Activated CD4-positive, alpha-beta memory T cell treated with anti-CD3 and anti-CD28 coated beads for 36 hours (primary cell): ENCODE measurements at regions not wholly inside any gene's neighbourhood (a gene's known extent, or its start where the extent isn't known, plus 50 kb on each side); places are given as distances from the start of the nearest gene placed in this dataset.
"Not testable (repeated sequence)": the region's sequence is repeated elsewhere in the genome, so short reads cannot be mapped to it uniquely, and the experiment has no call there.

Experiments
- CTCF ChIA-PET: fragments of 350-600 bp; sonication (Branson Sonifier 250); formaldehyde crosslinking; loops from one replicate; lab custom pipeline; 2021; ENCODE audit warnings: antibody characterized with exemption, inconsistent platforms; lab: Charles Lee
- POLR2A ChIA-PET: fragments of 350-600 bp; sonication (Branson Sonifier 250); formaldehyde crosslinking; loops from one replicate; lab custom pipeline; 2021; ENCODE audit warnings: antibody characterized with exemption; lab: Charles Lee
- DNase-seq: peaks from one replicate; pipeline ENCODE4 v3.0.0-alpha.2; 2020
- H3K27ac Mint-ChIP-seq: one replicate; pipeline ENCODE4 v1.8.0; 2021; ENCODE audit warnings: mixed read lengths
- H3K27me3 Mint-ChIP-seq: one replicate; pipeline ENCODE4 v1.8.0; 2021; ENCODE audit warnings: mixed read lengths
- H3K36me3 Mint-ChIP-seq: one replicate; pipeline ENCODE4 v1.8.0; 2021; ENCODE audit warnings: mixed read lengths
- H3K4me1 Mint-ChIP-seq: one replicate; pipeline ENCODE4 v1.8.0; 2021; ENCODE audit warnings: low read depth, mixed read lengths
- H3K4me3 Mint-ChIP-seq: one replicate; pipeline ENCODE4 v1.8.0; 2021; ENCODE audit warnings: mild to moderate bottlenecking, mixed read lengths
- H3K9me3 Mint-ChIP-seq: one replicate; pipeline ENCODE4 v1.8.0; 2021; ENCODE audit warnings: mixed read lengths
- intact Hi-C: fragments of 100-400 bp; cut with micrococcal nuclease; formaldehyde crosslinking; loops from one replicate; pipeline ENCODE4 v1.15.1; 2023

DNA sequence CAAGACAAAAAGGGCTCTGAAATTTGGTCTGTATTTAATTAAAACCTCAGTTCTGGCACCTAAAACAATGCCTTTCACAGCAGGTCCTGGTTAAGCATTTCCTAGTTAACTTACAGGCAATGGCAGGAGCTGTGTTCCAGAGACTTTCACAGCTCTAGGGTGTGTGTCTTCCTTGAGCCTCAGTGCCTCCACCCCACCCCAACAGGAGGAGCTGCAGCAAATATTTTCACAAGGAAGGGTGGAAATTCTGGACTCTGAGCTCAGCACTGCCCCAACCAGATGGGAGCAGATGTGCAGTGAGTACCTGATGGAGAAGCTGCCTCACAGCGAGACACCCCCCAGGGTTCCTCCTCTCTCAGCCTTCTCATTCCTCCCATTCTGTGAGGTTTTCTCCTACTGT is 106.3 kb upstream of the SPATA12 start:
- no peak overlapping the region for H3K4me3 Mint-ChIP-seq
- CTCF ChIA-PET, result interaction anchor here (0.9 to 1.4 kb wide), 3 partner anchors 34 to 154 kb away, joined by 3 to 4 read pairs (median 3); no protein-coding TSS in a partner anchor
- H3K27ac Mint-ChIP-seq, result no peak overlapping the region
- no peak for DNase-seq
- no peaks in the 10 kb centered on the region for H3K9me3 Mint-ChIP-seq
- intact Hi-C loops, result no loop called here
- H3K4me1 Mint-ChIP-seq, result peaks cover 4% of the 10 kb centered on the region
- no peaks in the 10 kb centered on the region for H3K27me3 Mint-ChIP-seq
- POLR2A ChIA-PET, result no interaction called here
- no peaks in the 10 kb centered on the region for H3K36me3 Mint-ChIP-seq

DNA sequence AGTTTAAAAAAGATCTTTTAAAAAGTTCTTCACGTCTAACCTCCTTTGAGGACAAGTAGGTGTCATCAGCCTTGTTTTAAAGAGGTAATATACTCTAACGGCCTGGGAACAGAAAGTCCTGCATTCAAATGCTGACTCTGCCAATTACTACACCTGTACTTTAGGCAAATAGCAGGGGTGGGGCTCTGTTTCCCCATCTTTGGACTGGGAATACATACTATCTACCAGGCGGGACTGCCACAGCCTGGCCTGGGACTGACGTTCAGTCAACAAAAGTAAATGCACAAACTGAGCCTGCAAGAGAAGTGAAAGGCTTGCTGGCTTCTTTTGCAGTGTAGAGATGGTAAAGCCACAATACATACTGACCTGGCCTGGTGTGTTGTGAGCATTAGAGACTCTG is 107.6 kb upstream of the SPATA12 start:
- ChIA-PET POLR2A (no interaction called here), CTCF (interaction anchor here (1.4 to 1.6 kb wide), 2 partner anchors 153 to 251 kb away, joined by 4 read pairs; no protein-coding TSS in a partner anchor)
- DNase-seq, result no peak
- H3K27me3 Mint-ChIP-seq, result no peaks in the 10 kb centered on the region
- H3K4me1 Mint-ChIP-seq, result no peaks in the 10 kb centered on the region
- H3K36me3 Mint-ChIP-seq, result no peaks in the 10 kb centered on the region
- no peak overlapping the region for H3K27ac Mint-ChIP-seq
- intact Hi-C loops, result no loop called here
- no peak overlapping the region for H3K4me3 Mint-ChIP-seq
- H3K9me3 Mint-ChIP-seq, result no peaks in the 10 kb centered on the region

DNA sequence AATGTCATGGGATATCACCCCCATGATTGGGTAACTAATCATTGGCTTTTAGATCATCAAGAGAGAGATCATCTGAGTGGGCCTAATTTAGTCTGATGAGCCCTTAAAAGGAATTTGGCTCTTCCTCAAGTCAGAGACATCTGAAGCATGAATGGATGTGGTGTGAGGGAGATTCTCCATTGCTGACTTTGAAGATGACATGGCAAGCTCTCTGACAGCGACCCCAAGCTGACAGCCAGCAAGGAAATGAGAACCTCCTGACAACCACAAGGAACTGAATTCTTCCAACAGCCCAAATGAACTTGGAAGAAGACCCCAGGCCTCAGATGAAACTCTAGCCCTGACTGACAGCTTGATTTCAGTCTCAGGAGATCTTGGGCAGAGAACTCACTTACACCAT is 108.4 kb upstream of the SPATA12 start:
- H3K36me3 Mint-ChIP-seq, result no peaks in the 10 kb centered on the region
- H3K9me3 Mint-ChIP-seq, result no peaks in the 10 kb centered on the region
- no peak for DNase-seq
- intact Hi-C loops, result no loop called here
- POLR2A ChIA-PET, result no interaction called here
- no peaks in the 10 kb centered on the region for H3K27me3 Mint-ChIP-seq
- H3K4me1 Mint-ChIP-seq, result no peaks in the 10 kb centered on the region
- no peak overlapping the region for H3K4me3 Mint-ChIP-seq
- no peak overlapping the region for H3K27ac Mint-ChIP-seq
- CTCF ChIA-PET, result interaction anchor here (1.6 kb wide), 1 partner anchor 250 kb away, joined by 4 read pairs; no protein-coding TSS in a partner anchor

DNA sequence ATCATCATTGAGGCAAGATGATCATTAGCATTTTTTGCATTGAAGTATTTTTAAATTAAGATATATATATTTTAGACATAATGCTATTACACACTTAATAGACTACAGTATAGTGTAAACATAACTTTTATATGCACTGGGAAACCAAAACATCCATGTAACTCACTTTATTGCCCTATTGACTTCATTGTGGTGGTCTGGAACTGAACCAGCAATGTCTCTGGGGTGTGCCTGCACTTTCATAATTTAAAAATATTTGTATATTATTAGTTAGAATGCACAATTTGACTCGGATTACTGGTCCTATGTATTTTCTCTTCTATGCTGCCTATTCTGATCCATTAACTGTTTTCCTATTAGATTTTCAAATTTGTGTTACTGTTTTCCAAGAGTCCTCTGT is 109.1 kb upstream of the SPATA12 start:
- peaks cover 3% of the 10 kb centered on the region for H3K9me3 Mint-ChIP-seq
- H3K4me1 Mint-ChIP-seq, result no peaks in the 10 kb centered on the region
- no peak overlapping the region for H3K4me3 Mint-ChIP-seq
- no peaks in the 10 kb centered on the region for H3K27me3 Mint-ChIP-seq
- intact Hi-C loops, result no loop called here
- peaks cover 4% of the 10 kb centered on the region for H3K36me3 Mint-ChIP-seq
- ChIA-PET POLR2A (no interaction called here), CTCF (interaction anchor here (1.6 kb wide), 1 partner anchor 249 kb away, joined by 4 read pairs; no protein-coding TSS in a partner anchor)
- H3K27ac Mint-ChIP-seq, result no peak overlapping the region
- DNase-seq, result no peak

DNA sequence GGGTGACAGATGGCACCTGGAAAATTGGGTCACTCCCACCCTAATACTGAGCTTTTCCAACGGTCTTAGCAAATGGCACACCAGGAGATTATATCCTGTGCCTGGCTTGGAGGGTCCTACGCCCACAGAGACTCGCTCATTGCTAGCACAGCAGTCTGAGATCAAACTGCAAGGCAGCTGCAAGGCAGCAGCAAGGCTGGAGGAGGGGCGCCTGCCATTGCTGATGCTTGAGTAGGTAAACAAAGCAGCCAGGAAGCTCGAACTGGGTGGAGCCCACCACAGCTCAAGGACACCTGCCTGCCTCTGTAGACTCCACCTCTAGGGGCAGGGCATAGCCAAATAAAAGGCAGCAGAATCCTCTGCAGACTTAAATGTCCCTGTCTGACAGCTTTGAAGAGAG is 115.1 kb upstream of the SPATA12 start:
- DNase-seq, intact Hi-C loops, POLR2A ChIA-PET, H3K27me3 Mint-ChIP-seq, H3K27ac Mint-ChIP-seq, H3K4me3 Mint-ChIP-seq, CTCF ChIA-PET, H3K36me3 Mint-ChIP-seq: not testable (repeated sequence)
- Mint-ChIP-seq H3K4me1 (peaks cover 25% of the 10 kb centered on the region), H3K9me3 (peaks cover 16% of the 10 kb centered on the region)

DNA sequence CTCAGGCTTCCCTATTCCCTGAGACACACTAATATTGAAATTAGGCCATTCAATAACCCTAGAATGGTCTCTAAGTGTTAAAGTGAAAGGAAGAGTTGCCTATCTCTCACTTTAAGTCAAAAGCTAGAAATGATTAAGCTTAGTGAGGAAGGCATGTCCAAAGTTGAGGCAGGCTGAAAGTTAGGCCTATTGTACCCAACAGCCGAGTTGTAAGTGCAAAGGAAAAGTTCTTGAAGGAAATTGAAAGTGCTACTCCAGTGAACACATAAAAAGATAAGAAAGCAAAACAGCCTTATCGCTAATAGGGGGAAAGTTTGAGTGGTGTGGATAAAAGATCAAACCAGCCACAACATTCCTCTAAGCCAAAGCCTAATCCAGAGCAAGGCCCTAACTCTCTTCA is 117.9 kb upstream of the SPATA12 start:
- ChIA-PET CTCF (interaction anchor here (0.7 to 1.6 kb wide), 7 partner anchors 40 to 154 kb away, joined by 3 to 4 read pairs (median 3); no protein-coding TSS in a partner anchor), POLR2A (interaction anchor here (1.4 kb wide), 1 partner anchor 79 kb away, joined by 4 read pairs; no protein-coding TSS in a partner anchor)
- H3K9me3 Mint-ChIP-seq, result peaks cover 16% of the 10 kb centered on the region
- peaks cover 10% of the 10 kb centered on the region for H3K36me3 Mint-ChIP-seq
- intact Hi-C loops, result loop anchor here (1.0 kb wide), 3 partner anchors 12 to 39 kb away; no protein-coding TSS in a partner anchor
- no peak overlapping the region for H3K4me3 Mint-ChIP-seq
- H3K27ac Mint-ChIP-seq, result peak overlapping the region; percentile 47
- no peak for DNase-seq
- H3K27me3 Mint-ChIP-seq, result no peaks in the 10 kb centered on the region
- H3K4me1 Mint-ChIP-seq, result peaks cover 30% of the 10 kb centered on the region

DNA sequence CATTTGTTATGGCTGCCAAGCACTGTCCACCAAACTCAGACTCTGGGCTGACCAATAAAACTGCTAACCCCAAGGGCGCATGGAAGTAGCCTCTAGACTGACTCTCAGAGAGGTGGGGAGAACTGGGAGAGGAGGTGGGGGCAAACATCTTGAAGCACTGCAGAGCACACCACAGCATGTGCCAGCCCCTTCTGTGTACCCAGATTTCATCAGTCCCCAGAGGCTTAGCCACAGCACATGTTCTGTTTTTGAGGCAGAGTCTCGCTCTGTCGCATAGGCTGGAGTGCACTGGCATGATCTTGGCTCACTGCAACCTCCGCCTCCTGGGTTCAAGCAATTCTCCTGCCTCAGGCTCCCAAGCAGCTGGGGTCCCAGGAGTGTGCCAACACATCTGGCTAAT is 119.5 kb upstream of the SPATA12 start:
- no peak overlapping the region for H3K4me3 Mint-ChIP-seq
- POLR2A ChIA-PET, result no interaction called here
- no peaks in the 10 kb centered on the region for H3K27me3 Mint-ChIP-seq
- CTCF ChIA-PET, result interaction anchor here (0.9 kb wide), 1 partner anchor 24 kb away, joined by 3 read pairs; no protein-coding TSS in a partner anchor
- H3K4me1 Mint-ChIP-seq, result peaks cover 31% of the 10 kb centered on the region
- H3K9me3 Mint-ChIP-seq, result peaks cover 9% of the 10 kb centered on the region
- H3K36me3 Mint-ChIP-seq, result peaks cover 5% of the 10 kb centered on the region
- intact Hi-C loops, result no loop called here
- H3K27ac Mint-ChIP-seq, result no peak overlapping the region
- no peak for DNase-seq

DNA sequence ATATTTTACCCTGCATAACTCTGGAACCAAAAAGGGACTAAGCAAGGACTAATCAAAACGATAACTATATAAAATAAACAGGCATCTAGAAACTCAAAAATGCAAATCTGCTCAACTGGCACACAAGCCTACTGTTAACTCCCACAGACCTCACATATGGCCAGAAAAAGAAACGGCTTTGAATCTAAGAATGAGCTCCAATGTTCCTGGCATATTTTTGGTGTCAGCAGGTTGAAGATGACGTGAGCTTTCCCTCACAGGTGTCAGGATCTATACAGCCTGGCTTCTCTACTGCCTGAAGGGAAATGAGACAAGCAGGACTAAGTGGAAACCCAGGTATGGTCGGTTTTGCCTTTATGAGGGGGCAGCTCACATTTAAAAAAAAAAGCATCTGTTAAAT is 120.1 kb upstream of the SPATA12 start:
- no peaks in the 10 kb centered on the region for H3K27me3 Mint-ChIP-seq
- peaks cover 5% of the 10 kb centered on the region for H3K36me3 Mint-ChIP-seq
- peaks cover 9% of the 10 kb centered on the region for H3K9me3 Mint-ChIP-seq
- CTCF ChIA-PET, result interaction anchor here (0.9 kb wide), 1 partner anchor 23 kb away, joined by 3 read pairs; no protein-coding TSS in a partner anchor
- POLR2A ChIA-PET, result no interaction called here
- H3K27ac Mint-ChIP-seq, result no peak overlapping the region
- no peak for DNase-seq
- H3K4me3 Mint-ChIP-seq, result no peak overlapping the region
- H3K4me1 Mint-ChIP-seq, result peaks cover 29% of the 10 kb centered on the region
- intact Hi-C loops, result no loop called here

DNA sequence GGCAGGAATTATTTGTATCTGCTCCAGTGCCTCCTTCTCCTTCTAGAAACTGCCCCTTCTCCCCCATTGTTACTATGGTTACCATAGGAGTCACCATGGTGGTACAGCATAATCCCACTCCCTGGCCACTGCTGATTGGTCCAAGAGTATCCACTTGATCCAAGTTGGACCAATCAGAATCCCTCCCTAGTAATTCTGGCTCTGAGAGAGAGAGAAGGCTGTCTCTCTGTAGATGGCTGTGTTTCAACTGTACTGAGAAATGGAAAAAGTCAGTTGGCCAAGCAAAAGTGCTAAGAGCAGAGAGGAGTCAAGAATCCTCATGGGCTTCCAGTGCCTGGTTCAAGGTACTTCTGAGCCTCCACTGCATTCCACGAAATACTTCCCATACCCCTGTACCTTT is 120.6 kb upstream of the SPATA12 start:
- Mint-ChIP-seq H3K27ac (no peak overlapping the region), H3K27me3 (no peaks in the 10 kb centered on the region), H3K4me1 (peaks cover 25% of the 10 kb centered on the region), H3K36me3 (peaks cover 3% of the 10 kb centered on the region), H3K4me3 (no peak overlapping the region), H3K9me3 (peaks cover 7% of the 10 kb centered on the region)
- ChIA-PET CTCF (no interaction called here), POLR2A (no interaction called here)
- intact Hi-C loops, result no loop called here
- no peak for DNase-seq

DNA sequence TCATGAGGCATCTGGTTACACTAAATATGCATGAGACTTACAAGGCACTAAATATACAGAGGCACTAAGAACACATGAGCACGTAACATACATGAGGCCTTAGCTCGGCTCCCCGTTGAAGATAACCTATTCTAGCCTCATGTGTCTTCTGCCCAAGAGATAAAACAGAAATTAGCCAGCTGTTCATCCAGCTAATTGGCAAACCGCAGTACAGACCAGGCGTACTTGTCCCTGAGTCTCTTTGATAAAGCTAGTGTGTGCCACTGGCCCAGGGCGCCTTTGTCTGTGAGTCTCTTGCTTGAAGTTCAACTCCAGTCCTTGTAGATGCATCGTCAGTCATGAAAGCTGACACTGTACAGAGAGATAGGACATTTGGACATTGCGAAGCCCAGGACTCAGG is 121.9 kb upstream of the SPATA12 start:
- POLR2A ChIA-PET, result no interaction called here
- no peak for DNase-seq
- Mint-ChIP-seq H3K36me3 (peaks cover 6% of the 10 kb centered on the region), H3K4me1 (peaks cover 26% of the 10 kb centered on the region), H3K27ac (no peak overlapping the region), H3K9me3 (peaks cover 12% of the 10 kb centered on the region), H3K27me3 (no peaks in the 10 kb centered on the region), H3K4me3 (no peak overlapping the region)
- intact Hi-C loops, result no loop called here
- CTCF ChIA-PET, result interaction anchor here (1.1 kb wide), 1 partner anchor 50 kb away, joined by 3 read pairs; no protein-coding TSS in a partner anchor

DNA sequence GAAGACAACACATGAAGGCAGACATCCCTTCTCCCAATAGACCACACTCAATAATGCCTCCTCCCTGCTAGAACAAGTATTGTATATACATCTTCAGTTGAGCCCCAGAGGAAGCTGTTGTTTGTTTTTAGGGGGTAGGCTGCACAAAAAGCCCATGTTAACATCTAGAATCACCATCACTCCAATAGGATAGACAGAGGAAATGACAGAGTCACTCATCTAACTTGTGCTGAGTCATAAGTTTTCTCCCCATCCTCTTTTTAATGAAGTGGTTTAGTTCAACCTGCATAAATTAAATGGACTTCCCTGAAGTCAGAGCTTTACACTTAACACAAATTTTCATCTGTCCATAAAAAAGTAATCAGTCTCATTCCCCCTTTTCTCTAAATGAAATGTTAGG is 122.9 kb upstream of the SPATA12 start:
- ChIA-PET POLR2A (no interaction called here), CTCF (no interaction called here)
- Mint-ChIP-seq H3K27ac (no peak overlapping the region), H3K9me3 (peaks cover 20% of the 10 kb centered on the region), H3K4me1 (peaks cover 21% of the 10 kb centered on the region), H3K27me3 (no peaks in the 10 kb centered on the region), H3K36me3 (peaks cover 11% of the 10 kb centered on the region), H3K4me3 (no peak overlapping the region)
- intact Hi-C loops, result no loop called here
- DNase-seq, result no peak

DNA sequence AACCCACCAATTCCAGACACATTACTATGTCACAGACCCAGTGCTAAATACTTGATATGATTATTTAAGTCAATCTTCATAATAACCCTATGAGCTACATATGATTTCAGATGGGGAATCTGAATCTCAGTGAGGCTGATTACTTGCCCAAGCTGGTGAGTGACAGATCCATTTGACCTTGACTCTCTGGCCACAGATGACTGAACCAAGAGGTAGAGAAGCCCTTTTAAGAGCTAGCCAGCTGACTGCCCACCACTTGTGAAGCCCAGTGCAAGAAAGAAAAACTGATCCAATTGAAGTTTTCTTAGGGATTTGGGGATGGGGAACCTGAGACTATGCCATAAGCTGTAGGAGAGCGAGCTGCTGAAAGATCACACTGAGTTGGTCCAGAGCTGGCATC is 124.7 kb upstream of the SPATA12 start:
- no peak overlapping the region for H3K4me3 Mint-ChIP-seq
- peaks cover 14% of the 10 kb centered on the region for H3K36me3 Mint-ChIP-seq
- no peaks in the 10 kb centered on the region for H3K27me3 Mint-ChIP-seq
- H3K9me3 Mint-ChIP-seq, result peaks cover 23% of the 10 kb centered on the region
- no peak overlapping the region for H3K27ac Mint-ChIP-seq
- ChIA-PET POLR2A (no interaction called here), CTCF (interaction anchor here (0.8 to 1.2 kb wide), 2 partner anchors 53 to 136 kb away, joined by 3 to 4 read pairs; no protein-coding TSS in a partner anchor)
- intact Hi-C loops, result no loop called here
- H3K4me1 Mint-ChIP-seq, result peaks cover 30% of the 10 kb centered on the region
- DNase-seq, result no peak

DNA sequence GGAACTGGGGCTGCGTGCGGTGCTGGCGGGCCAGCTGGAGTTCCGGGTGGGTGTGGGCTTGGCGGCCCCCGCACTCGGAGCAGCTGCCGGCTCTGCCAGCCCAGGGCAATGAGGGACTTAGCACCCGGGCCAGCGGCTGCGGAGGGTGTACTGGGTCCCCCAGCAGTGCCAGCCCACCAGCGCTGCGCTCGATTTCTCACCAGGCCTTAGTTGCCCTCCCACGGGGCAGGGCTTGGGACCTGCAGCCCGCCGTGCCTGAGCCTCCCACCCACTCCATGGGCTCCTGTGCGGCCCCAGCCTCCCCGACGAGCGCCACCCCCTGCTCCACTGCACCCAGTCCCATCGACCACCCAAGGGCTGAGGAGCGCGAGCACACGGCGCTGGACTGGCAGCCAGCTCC is 126.0 kb upstream of the SPATA12 start:
- peaks cover 14% of the 10 kb centered on the region for H3K36me3 Mint-ChIP-seq
- H3K4me3 Mint-ChIP-seq, POLR2A ChIA-PET, H3K27me3 Mint-ChIP-seq, H3K27ac Mint-ChIP-seq, intact Hi-C loops, DNase-seq: not testable (repeated sequence)
- CTCF ChIA-PET, result interaction anchor here (0.7 kb wide), 1 partner anchor 180 kb away, joined by 3 read pairs; no protein-coding TSS in a partner anchor
- peaks cover 23% of the 10 kb centered on the region for H3K9me3 Mint-ChIP-seq
- peaks cover 43% of the 10 kb centered on the region for H3K4me1 Mint-ChIP-seq
